H1 (cell line): ENCODE measurements at regions not wholly inside any gene's neighbourhood (a gene's known extent, or its start where the extent isn't known, plus 50 kb on each side); places are given as distances from the start of the nearest gene placed in this dataset.

ENCODE experiments used
- ASH2L ChIP-seq: fragments of 200-600, 300-600 bp; sonication (generic); IDR thresholded peaks from one replicate; pipeline ENCODE4 v1.7.1; 2017; ENCODE audit warnings: low read length
- GTF2F1 ChIP-seq: IDR thresholded peaks from 2 replicates; pipeline ENCODE4 v1.6.1; 2012; ENCODE audit warnings: low read depth, low read length, improper control_type of control experiment, borderline replicate concordance
- KDM5A ChIP-seq: fragments of 200-600 bp; IDR thresholded peaks from 2 replicates; pipeline ENCODE4 v1.7.1; 2012; ENCODE audit warnings: mild to moderate bottlenecking, low read length, inconsistent platforms, mixed read lengths
- SIN3A ChIP-seq, 2 experiments: IDR thresholded peaks in 1 of 2; conservative IDR thresholded peaks in 1 of 2; 2 replicates each; pipeline ENCODE4 v1.6.1; 2011 to 2012; ENCODE audit warnings: low read length in 2 of 2, improper control_type of control experiment in 1 of 2, low read depth in 1 of 2, mild to moderate bottlenecking in 1 of 2
- TEAD4 ChIP-seq: IDR thresholded peaks from 2 replicates; pipeline ENCODE4 v1.6.1; 2012; ENCODE audit warnings: low read depth, low read length, inconsistent platforms, mixed read lengths

DNA sequence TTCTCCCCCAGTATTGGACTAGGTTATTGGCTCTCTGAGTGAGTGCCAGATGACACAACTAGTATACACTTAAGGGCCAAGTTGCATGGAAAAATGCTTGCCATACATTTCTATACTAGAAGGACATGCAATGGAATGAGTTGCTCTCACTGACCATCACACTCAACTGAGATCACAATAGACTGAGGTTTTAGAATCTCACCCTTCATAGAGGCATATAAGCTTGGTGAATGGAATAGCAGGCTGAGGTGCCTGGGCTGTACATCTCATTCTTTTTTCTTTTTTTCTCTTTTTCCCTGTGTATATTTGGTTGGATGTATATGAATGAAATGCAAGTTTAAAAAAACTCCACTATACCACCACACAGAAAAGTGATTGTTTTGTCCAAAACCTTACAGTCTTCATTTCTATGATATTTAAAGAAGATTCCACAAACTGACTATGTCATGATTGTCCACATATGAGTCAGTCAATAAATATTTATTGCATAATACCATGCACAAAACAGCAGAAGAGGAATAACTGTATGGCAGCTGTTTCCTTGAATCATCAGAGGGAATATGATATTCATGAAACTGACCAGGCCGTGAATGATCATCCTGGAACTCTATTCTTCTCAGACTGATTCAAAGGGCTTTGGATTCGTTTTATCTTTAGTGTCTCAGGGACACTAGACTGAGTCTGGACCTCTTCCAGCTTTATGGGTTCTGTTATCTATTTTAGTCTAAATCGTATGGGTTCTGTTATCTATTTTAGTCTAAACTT is 122.6 kb upstream of the STK17B start (continued):
- TF ChIP-seq GTF2F1 (no peak), TEAD4 (no peak), ASH2L (no peak), KDM5A (no peak), SIN3A (conservative IDR thresholded peaks at IDR 0.05 in 1 of 2, IDR thresholded peaks at IDR 0.05 in 1 of 2; ENCODE audit: low read depth in 1 of 2, low read length in 2 of 2) (no peak)
